ENCODE measurements at regions not wholly inside any gene's neighbourhood (a gene's known extent, or its start where the extent isn't known, plus 50 kb on each side); places are given as distances from the start of the nearest gene placed in this dataset.

- no peak for DNase-seq
- H3K36me3 ChIP-seq = no peaks in the 10 kb centered on the region
- TF ChIP-seq EP300 (IDR thresholded peaks at IDR 0.05) (no peak), POLR2A (IDR thresholded peaks at IDR 0.05) (no peak), POLR2AphosphoS5 (IDR thresholded peaks at IDR 0.05) (no peak)
- TF ChIP-seq, protein P1, sequence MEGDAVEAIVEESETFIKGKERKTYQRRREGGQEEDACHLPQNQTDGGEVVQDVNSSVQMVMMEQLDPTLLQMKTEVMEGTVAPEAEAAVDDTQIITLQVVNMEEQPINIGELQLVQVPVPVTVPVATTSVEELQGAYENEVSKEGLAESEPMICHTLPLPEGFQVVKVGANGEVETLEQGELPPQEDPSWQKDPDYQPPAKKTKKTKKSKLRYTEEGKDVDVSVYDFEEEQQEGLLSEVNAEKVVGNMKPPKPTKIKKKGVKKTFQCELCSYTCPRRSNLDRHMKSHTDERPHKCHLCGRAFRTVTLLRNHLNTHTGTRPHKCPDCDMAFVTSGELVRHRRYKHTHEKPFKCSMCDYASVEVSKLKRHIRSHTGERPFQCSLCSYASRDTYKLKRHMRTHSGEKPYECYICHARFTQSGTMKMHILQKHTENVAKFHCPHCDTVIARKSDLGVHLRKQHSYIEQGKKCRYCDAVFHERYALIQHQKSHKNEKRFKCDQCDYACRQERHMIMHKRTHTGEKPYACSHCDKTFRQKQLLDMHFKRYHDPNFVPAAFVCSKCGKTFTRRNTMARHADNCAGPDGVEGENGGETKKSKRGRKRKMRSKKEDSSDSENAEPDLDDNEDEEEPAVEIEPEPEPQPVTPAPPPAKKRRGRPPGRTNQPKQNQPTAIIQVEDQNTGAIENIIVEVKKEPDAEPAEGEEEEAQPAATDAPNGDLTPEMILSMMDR (IDR thresholded peaks at IDR 0.05) = no peak
- H3K9me3 ChIP-seq = no peaks in the 10 kb centered on the region
- intact Hi-C loops (cut with DNase I) = no loop called here
- H3K27ac ChIP-seq = no peak overlapping the region
- H3K27me3 ChIP-seq = no peaks in the 10 kb centered on the region
- 94 to 95% methylated on average over 8 of the region's 8 CpGs for WGBS, 2 donors
- H3K4me3 ChIP-seq = no peak overlapping the region
- no peaks in the 10 kb centered on the region for H3K4me1 ChIP-seq
Measured at GRCh38 chr2:15846626-15847025, 93.7 kb upstream of the MYCN start.

DNA sequence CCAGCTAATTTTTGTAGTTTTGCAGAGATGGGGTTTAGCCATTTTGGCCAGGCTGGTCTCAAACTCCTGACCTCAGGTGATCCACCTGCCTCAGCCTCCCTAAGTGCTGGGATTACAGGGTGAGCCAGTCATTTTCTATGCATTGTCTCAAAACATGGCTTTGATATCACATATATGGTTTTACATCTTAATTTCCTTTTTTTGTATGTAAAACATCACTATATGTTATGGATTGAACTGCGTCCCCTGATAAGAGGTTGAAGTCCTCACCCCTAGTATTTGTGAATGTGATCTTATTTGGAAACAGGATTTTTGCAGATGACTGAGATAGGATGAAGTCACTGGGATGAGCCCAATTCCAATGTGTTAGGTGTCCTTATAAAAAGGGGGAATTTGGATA, 89.8 kb upstream of the MYCN start:
- no peaks in the 10 kb centered on the region for H3K4me1 ChIP-seq
- no peak overlapping the region for H3K4me3 ChIP-seq
- no peaks in the 10 kb centered on the region for H3K9me3 ChIP-seq
- no peaks in the 10 kb centered on the region for H3K36me3 ChIP-seq
- no peaks in the 10 kb centered on the region for H3K27me3 ChIP-seq
- no peak overlapping the region for H3K27ac ChIP-seq
- DNase-seq = no peak
- intact Hi-C loops (cut with DNase I) = no loop called here
- no peak for TF ChIP-seq POLR2AphosphoS5 (IDR thresholded peaks at IDR 0.05)
- no peak for TF ChIP-seq EP300 (IDR thresholded peaks at IDR 0.05)
- TF ChIP-seq, protein P1 (IDR thresholded peaks at IDR 0.05) = no peak
- no peak for TF ChIP-seq POLR2A (IDR thresholded peaks at IDR 0.05)
- WGBS, 2 donors = 92 to 97% methylated on average over 1 of the region's 1 CpG

DNA sequence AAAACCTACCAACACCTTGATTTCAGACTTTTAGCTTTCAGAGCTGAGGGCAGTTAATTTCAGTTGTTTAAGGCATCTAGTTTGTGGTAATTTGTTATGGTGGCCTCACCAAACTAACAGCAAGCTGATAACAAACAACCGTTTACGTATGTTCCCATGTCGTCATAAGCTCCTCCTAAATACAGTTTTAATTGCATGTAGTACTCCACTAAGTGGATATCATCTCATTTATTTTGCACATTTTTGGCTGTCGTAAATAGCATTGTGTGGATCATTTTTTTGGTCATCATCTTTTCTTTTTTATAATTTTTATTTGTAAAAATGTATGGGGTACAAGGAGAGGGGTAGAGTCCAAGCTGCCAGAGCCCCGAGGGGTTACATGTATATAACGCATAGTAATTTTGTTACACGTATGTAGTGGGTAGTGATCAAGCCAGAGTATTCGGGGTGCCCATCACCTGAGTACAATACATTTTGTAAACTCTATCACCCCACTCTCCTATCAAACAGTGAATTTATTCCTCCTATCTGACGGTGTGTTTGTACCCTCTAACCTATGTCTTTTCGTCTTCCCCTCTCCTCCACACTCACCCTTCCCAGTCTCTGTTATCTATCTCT, 89.2 kb upstream of the MYCN start:
- Histone ChIP-seq H3K27me3 (no peaks in the 10 kb centered on the region), H3K36me3 (no peaks in the 10 kb centered on the region), H3K27ac (no peak overlapping the region), H3K4me1 (no peaks in the 10 kb centered on the region), H3K4me3 (no peak overlapping the region), H3K9me3 (no peaks in the 10 kb centered on the region)
- intact Hi-C loops (cut with DNase I) = no loop called here
- TF ChIP-seq POLR2AphosphoS5 (IDR thresholded peaks at IDR 0.05) (no peak), POLR2A (IDR thresholded peaks at IDR 0.05) (no peak), EP300 (IDR thresholded peaks at IDR 0.05) (no peak)
- TF ChIP-seq, protein P1 (IDR thresholded peaks at IDR 0.05) = no peak
- 91 to 94% methylated on average over 10 of the region's 10 CpGs for WGBS, 2 donors
- DNase-seq = no peak

- intact Hi-C loops (cut with DNase I) = no loop called here
- no peak for DNase-seq
- Histone ChIP-seq H3K4me3 (no peak overlapping the region), H3K36me3 (no peaks in the 10 kb centered on the region), H3K27me3 (no peaks in the 10 kb centered on the region), H3K9me3 (no peaks in the 10 kb centered on the region), H3K4me1 (no peaks in the 10 kb centered on the region), H3K27ac (no peak overlapping the region)
- TF ChIP-seq POLR2A (IDR thresholded peaks at IDR 0.05) (no peak), POLR2AphosphoS5 (IDR thresholded peaks at IDR 0.05) (no peak), EP300 (IDR thresholded peaks at IDR 0.05) (no peak)
- TF ChIP-seq, protein P1 (IDR thresholded peaks at IDR 0.05) = no peak
- 52 to 80% methylated on average over 2 of the region's 2 CpGs for WGBS, 2 donors
Measured at GRCh38 chr2:15852811-15853210, 87.5 kb upstream of the MYCN start.

DNA sequence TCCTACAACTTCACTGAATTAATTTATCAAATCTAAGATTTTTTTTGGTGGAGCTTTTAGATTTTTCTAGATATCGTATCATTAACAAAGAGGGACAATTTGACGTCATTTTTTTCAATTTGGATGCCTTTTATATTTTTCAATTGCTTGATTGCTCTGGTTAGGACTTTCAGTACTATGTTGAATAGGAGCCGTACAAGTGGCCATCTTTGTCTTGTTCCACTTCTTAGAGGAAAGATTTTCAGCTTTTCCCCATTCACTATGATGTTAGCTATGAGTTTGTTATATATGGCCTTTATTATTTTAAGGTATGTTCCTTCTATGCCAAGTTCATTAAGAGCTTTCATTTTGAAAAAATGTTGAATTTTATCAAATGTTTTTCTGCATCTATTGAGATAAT, 86.4 kb upstream of the MYCN start:
- no peaks in the 10 kb centered on the region for H3K9me3 ChIP-seq
- no peaks in the 10 kb centered on the region for H3K4me1 ChIP-seq
- no peaks in the 10 kb centered on the region for H3K27me3 ChIP-seq
- intact Hi-C loops (cut with DNase I) = no loop called here
- H3K27ac ChIP-seq = no peak overlapping the region
- TF ChIP-seq POLR2AphosphoS5 (IDR thresholded peaks at IDR 0.05) = no peak
- no peak for TF ChIP-seq POLR2A (IDR thresholded peaks at IDR 0.05)
- TF ChIP-seq EP300 (IDR thresholded peaks at IDR 0.05) = no peak
- TF ChIP-seq, protein P1 (IDR thresholded peaks at IDR 0.05) = no peak
- WGBS, 2 donors = 59 to 65% methylated on average over 3 of the region's 3 CpGs
- DNase-seq = no peak
- H3K36me3 ChIP-seq = no peaks in the 10 kb centered on the region
- no peak overlapping the region for H3K4me3 ChIP-seq

Measured in sigmoid colon (tissue), 6 donors.